GM18873 (cell line): ENCODE measurements at regions not wholly inside any gene's neighbourhood (a gene's known extent, or its start where the extent isn't known, plus 50 kb on each side); places are given as distances from the start of the nearest gene placed in this dataset.

Source experiments
- ATAC-seq: cut with Tn5 transposase; IDR thresholded peaks from one replicate; pipeline ENCODE4 v1.9.1; 2021; ENCODE audit warnings: mild to moderate bottlenecking, moderate library complexity, moderate number of reproducible peaks; ENCODE audit not compliant: unreplicated experiment, low FRiP score

GRCh38 chr1:103854279-103854678 is 104.6 kb downstream of the AMY1C start:
- ATAC-seq: no peak

DNA sequence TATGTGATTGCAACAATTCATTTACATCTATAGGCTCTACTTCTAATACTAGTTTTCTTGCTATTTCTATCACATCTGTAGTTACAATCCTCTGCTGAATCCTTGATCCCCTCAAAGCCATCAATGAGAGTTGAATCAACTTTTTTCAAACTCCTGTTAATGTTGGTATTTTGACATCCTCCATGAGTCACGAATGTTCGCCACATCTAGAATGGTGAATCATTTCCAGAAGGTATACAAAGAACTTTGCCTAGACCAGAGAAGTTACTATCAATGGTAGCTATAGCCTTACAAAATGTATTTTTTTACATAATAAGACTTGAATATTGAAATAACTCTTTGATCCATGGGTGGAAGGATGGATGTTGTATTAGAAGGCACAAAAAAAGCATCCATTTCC is 110.0 kb downstream of the AMY1C start:
- no peak for ATAC-seq

DNA sequence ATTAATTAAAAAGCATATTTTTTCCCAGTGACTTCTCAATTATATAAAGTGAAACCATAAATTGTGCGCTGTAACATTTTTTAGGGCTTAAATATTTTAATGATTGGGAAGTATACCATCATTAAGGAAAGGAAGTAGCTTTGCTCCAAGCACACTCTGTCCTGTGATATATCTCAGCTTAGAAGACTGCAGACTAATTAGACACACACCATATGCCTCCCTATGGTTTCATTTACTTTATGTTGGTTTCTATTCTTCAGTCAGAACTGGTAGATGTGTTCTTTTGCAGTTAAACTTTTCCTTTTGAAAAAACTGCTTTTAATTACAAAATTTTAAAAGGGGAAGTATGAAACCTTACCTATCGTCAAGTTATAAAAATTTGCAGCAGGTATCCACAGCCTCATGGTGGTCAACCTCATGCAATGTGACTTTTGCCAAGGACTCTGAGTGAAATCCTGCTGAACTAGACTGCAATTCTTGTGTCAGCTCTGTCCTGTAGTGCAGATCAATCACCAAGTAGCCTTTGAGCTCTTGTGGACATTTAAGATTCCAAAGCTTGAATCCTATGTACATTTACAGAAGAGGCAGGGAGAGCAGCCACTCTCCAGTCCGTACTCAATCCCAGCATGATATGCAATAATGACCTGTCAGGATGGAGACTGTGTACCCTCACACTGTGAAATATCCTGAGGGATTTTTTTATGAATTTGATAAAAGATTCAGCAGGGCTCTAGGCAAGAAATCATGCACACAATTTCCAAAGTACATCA is 149.1 kb downstream of the AMY1C start:
- no peak for ATAC-seq

- no peak for ATAC-seq
Observed at GRCh38 chr1:103900005-103900404, 150.3 kb downstream of the AMY1C start.

GRCh38 chr1:103901072-103901471 is 151.4 kb downstream of the AMY1C start:
- no peak for ATAC-seq

GRCh38 chr1:103905363-103905762 is 155.7 kb downstream of the AMY1C start:
- no peak for ATAC-seq

GRCh38 chr1:103911450-103911849 is 161.8 kb downstream of the AMY1C start:
- no peak for ATAC-seq

DNA sequence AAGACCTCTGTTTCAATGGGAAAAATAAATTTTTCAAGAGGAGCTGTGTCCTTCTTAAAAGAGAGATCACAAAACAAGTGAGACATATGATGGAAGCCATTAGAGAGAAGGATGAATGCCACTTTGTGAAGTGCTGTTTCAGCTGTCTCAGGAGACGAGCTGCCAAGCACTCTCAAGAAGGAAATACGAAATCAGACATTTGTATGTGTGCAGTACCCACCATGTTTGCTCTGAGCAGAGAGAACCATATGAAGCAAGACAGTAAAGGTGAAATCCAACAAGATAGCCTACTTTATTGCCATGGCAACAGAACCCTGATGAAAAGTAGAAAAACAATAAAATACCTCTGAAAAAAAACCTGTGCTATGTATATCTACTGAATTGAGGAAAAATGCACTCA is 168.1 kb downstream of the AMY1C start:
- ATAC-seq: no peak

DNA sequence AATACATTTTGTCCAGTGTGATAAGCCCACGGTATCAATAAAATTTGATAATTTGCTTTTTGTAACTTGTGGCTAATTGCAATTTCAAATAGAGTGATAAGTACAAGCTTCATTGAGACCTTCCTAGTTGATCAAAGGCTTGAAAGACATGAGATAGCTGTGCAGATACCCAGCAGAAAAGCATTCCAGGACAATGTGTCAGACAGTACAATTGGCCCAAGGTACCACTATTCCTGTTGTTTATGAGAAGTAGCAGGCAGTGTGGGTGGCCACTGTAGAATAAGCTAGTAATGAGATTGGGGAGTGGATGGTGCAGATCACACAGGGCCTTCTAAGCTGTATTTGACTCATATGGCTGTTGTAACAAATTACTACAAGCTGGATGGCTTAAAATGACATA is 182.2 kb downstream of the AMY1C start:
- ATAC-seq: no peak

DNA sequence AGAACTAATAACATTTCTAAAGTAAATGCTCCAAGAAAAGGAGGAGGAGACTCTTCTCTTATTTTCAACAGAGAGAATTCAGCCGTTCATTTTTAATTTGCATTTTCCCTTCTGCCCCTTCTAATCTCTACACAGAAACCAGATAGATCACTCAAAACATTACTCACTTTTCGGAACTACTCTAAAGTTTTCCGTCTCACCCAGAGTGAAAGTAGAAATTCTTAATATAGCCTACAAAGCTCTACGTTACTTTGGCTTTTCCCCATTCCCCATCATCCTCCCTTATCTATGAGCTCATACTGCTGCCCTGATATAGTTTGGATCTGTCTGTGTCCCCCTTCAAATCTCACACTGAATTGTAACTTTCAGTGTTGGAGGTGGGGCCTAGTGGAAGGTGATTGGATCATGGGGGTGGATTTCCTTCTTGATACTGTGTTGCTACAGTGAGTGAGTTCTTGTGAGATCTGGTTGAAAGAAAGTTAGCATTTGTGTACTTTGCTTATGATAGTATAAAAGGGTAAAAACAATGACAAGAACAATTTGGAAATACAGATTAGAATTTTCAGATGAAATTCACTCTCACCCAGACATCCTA is 188.2 kb downstream of the AMY1C start:
- no peak for ATAC-seq

DNA sequence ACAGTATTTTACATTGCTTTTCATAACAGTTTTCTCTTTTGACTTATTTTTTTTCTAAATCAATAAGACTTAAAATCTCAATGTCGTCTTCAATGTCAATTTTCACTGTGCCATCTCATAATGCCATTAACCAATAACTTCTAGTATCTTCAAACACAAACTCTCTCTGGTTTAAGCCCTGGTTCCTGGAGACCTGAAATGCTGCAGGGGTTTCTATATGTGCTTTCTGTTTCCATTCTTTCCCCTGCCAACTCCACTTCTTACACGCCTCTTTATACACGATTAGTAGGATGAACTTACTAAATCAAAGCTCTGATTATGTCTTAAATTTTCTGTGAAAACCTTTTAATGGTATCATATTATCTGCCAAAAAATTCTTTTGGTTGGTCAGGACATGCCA is 191.4 kb downstream of the AMY1C start:
- no peak for ATAC-seq

- ATAC-seq: no peak
Observed at GRCh38 chr1:103942029-103942428, 192.3 kb downstream of the AMY1C start.

- ATAC-seq: no peak
Observed at GRCh38 chr1:103945774-103946173, 196.1 kb downstream of the AMY1C start.

DNA sequence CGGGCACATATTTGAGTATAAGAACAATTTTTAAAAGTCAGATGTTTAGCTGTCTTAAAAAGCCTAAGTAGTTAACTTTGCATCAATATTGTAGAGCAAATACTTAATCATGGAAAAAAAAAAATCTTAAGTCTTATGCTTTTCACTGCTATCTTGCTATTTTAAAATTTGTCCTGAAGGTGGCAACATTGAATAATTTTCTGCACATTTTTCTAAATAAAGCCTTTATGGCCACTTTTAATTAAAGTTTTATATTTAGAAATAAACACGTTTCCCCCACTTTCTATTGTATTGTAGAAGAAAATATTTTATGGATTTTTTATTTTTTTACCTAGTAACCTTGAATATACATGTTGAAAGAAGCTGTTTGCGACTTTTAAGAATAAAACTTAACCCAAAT is 198.8 kb downstream of the AMY1C start:
- ATAC-seq: no peak

DNA sequence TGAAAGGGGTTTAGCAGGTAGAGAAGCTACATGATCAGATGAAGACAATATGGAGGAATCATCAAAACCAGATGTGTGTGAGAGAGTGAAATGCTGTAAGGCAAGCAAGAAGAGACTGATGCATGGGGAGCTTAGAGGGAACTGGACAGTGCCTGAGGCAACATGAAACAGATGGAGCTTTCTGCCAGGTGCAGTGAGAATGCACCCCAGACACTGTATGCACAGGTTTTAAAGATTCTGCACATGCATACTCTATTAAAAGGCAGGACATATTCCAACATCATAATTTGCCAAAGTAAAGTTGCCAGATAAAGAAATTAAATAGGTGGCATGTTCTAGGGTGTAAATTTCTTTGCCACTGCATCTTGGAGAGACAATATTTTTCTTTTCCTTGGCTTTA is 200.1 kb downstream of the AMY1C start:
- no peak for ATAC-seq

DNA sequence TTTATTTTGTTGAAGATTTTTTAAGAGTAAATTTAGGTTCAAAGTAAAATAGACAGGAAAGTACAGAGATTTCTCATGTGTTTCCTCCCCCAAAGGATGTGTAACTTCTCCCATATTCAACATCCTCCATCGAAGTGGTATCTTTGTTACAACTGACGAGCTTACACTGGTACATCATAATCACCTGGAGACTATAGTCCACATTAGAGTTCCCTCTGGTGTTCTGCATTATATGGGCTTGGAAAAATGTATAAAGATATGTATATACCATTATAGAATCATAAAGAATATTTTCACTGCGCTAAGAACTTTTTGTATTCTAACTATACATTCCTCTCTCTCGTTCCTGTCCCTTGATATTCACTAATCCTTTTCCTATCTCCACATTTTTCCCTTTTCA is 203.7 kb downstream of the AMY1C start:
- no peak for ATAC-seq

- no peak for ATAC-seq
Observed at GRCh38 chr1:103958699-103959098, 209.0 kb downstream of the AMY1C start.

DNA sequence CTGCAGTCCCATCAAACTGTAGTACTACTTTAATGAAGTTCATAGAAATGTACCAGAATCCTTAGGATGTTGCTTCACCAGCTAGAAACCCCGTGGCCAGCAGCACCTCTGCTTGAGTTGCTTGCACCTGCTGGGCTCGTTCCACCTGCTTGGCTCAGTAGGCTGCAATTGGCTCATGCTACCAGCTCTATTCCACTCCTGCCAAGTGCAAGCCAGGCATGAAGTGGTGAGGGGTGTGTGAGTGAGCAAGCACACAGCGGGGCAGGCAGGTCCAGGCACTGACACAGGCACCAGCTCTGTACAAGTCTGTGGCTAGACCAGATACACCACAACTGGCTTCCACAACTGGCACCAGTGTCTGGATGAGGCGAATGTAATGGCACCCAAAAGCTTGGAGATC is 209.9 kb downstream of the AMY1C start:
- ATAC-seq: no peak

DNA sequence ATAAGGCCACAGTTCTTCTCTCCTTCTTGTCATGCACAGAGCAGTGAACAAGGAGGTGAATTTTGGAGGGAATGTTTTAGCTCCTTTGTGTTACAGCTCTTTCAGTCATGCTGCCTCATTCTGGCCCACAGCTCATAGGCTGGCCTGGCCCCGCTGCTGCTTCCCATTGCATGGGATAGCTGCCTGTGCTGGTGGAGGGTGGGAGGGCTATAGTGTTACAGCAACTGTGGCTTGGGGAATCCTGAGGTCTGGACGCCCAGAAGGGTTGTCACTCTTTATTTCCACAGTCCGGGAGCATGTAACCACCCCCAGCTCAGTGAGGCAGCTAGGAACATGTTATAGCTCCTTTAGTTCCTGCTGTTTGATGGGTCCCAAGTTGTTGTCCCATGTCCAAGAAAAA is 210.3 kb downstream of the AMY1C start:
- ATAC-seq: no peak

- ATAC-seq: no peak
Observed at GRCh38 chr1:103960710-103961109, 211.0 kb downstream of the AMY1C start.

DNA sequence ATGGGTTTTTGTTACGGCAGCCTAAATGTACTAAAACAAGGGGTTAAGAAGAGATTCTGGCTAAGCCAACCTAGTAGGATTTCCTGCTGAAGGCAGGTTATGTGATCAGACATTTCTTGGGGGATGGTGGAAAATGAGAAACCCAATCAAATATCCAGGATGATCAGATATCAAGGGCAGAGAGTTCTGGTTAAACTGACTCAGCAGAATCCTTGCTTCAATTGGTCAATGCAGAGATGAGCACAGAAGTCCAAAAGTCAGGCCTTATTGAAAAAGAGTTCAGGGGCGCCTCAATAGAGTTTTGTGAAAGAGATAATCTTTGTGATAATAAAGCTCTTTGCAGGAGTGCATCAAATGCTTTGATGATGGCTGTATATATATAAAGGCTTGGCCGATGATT is 237.1 kb downstream of the AMY1C start:
- ATAC-seq: no peak

DNA sequence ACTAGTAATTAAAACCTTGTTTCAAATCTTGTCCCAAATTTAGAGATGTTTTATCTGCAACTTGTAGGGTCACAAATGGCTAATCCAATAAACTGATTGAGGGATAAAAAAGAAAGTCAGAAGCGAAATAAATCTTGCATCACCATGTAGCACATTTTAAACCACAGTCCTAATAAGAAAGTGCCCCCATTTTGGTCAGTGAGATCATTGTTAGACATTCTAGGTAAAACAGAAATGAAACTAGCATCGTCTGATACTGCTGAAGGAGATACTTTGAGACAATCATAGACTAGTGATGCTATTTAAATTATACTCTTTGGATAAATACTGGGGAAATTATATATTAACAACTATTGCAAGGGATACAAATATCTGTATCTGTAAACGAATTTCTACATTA is 247.9 kb downstream of the AMY1C start:
- no peak for ATAC-seq
